Stomach smooth muscle (tissue), 2 donors: ENCODE measurements at regions not wholly inside any gene's neighbourhood (a gene's known extent, or its start where the extent isn't known, plus 50 kb on each side); places are given as distances from the start of the nearest gene placed in this dataset.

Source experiments
- H3K27ac ChIP-seq: one replicate; pipeline ENCODE4 v1.7.0; 2013; ENCODE audit warnings: mild to moderate bottlenecking, low read length, inconsistent platforms
- H3K27me3 ChIP-seq, 2 donors: one replicate each; pipeline ENCODE4 v1.7.0; 2013; ENCODE audit warnings: low read length in 2 of 2; ENCODE audit not compliant: insufficient read depth in 2 of 2, control insufficient read depth in 1 of 2
- H3K36me3 ChIP-seq, 2 donors: one replicate each; pipeline ENCODE4 v1.7.0; 2013; ENCODE audit warnings: low read length in 2 of 2; ENCODE audit not compliant: control insufficient read depth in 2 of 2, insufficient read depth in 2 of 2
- H3K4me1 ChIP-seq: one replicate; pipeline ENCODE4 v1.7.0; 2013; ENCODE audit warnings: low read length; ENCODE audit not compliant: control insufficient read depth, insufficient read depth
- H3K4me3 ChIP-seq, 2 donors: one replicate each; pipeline ENCODE4 v1.7.0; 2013; ENCODE audit warnings: low read length in 2 of 2
- H3K9ac ChIP-seq, 2 donors: one replicate each; pipeline ENCODE4 v1.7.0; 2013; ENCODE audit warnings: low read length in 2 of 2, mild to moderate bottlenecking in 1 of 2
- H3K9me3 ChIP-seq, 2 donors: one replicate each; pipeline ENCODE4 v1.7.0; 2013; ENCODE audit warnings: low read length in 2 of 2; ENCODE audit not compliant: control insufficient read depth in 2 of 2
- donor health status: healthy.
- donor health status: Pancreatic carcinoma.

DNA sequence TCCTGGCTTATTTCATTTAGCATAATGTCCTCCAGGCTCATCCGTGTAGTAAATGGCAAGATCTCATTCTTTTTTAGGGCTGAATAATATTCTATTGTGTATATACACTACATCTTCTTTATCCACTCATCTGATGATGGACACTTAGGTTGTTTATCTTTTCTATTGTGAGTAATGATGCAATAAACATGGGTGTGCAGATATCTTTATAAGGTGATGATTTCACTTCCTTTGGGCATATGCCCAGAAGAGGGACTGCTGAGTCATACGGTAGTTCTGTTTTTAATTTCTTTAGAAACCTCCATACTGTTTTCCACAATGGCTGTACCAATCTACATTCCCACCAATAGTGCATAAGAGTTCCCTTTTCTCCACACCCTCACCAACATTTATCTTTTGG, 317.6 kb upstream of the CNKSR2 start:
- Histone ChIP-seq H3K27ac (no peak overlapping the region), H3K4me1 (no peaks in the 10 kb centered on the region), H3K27me3 (no peaks in the 10 kb centered on the region), H3K4me3 (no peak overlapping the region), H3K9ac (no peak overlapping the region), H3K36me3 (no peaks in the 10 kb centered on the region), H3K9me3 (peaks cover 0 to 4% of the 10 kb centered on the region in 2 donors)

DNA sequence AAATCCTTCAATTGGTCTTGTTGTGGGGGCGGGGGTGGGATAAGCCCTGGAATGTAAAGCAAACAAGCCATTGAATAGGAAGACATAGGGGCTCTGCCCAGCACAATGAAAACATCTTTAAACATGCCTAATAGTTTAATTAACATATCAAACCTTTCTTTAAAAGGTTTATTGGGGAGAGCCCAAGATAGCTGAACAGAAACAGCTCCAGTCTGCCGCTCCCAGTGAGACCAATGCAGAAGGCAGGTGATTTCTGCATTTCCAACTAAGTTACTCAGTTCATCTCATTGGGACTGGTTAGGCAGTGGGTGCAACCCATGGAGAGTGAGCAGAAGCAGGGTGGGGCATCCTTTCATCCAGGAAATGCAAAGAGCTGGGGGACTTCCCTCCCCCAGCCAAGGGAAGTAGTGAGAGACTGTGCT, 327.2 kb upstream of the CNKSR2 start:
- Histone ChIP-seq H3K27ac (no peak overlapping the region), H3K4me1 (no peaks in the 10 kb centered on the region), H3K27me3 (no peaks in the 10 kb centered on the region), H3K4me3 (no peak overlapping the region), H3K36me3 (no peaks in the 10 kb centered on the region), H3K9ac (no peak overlapping the region), H3K9me3 (no peaks in the 10 kb centered on the region)

DNA sequence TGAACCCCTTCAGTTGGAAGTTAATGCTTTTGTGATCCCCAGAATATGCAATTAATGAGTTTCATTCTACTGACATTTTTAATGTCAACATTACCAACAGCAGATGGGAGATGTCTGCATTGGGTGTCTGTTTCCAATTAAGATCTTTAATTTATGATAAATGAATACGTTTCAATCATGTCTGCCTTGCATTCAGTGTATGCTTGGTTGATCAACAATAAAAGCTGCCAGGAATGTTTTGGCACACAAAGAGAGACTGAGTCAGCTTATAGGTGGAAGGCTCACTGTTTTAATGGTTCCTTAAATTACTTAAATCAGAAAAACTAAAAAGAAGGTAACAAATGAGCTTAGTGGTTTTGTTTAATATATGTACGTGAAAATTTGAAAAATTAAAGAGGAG, 359.9 kb upstream of the CNKSR2 start:
- Histone ChIP-seq H3K27ac (no peak overlapping the region), H3K36me3 (no peaks in the 10 kb centered on the region), H3K9me3 (no peaks in the 10 kb centered on the region), H3K9ac (no peak overlapping the region), H3K4me1 (no peaks in the 10 kb centered on the region), H3K4me3 (no peak overlapping the region), H3K27me3 (no peaks in the 10 kb centered on the region)

DNA sequence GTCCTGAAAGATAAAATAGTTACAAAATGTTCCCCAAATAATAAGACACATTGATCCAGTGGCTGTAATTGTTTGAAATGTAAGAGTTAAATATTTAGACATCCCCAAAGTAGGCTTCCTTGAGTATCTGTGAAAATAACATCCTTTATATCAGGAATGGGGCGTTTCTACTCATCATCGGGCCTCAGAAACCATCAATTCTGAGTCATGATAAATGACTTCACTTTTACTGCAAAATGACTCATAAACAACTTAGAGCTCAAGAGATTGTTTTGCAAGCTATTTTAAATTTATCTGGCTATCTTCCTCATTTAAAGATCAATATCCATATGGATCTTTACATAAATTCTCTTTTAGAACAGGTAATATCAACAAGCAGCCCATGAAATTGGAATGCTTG, 369.4 kb upstream of the CNKSR2 start:
- no peaks in the 10 kb centered on the region for H3K9me3 ChIP-seq
- no peaks in the 10 kb centered on the region for H3K36me3 ChIP-seq
- no peak overlapping the region for H3K27ac ChIP-seq

DNA sequence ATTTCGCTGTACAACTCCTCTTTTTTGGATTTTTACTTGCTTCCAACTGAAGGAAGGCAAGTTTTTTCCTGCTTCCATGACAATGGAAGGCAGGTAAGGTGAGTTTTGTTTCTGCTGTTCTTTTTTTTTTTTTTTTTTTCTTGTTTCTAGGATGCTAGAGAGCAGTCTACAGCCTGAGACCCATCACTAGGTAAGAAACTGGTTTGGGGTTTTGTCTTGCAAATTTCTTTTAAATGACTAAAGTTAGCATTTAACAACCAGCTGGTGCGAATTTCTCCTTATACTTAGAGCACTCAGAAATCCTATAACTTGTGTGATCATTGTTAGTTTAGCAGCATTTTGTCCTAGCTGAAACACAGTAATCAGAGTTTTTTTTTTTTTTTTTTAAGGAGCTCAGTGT, 378.4 kb upstream of the CNKSR2 start:
- no peaks in the 10 kb centered on the region for H3K4me1 ChIP-seq
- H3K4me3 ChIP-seq, result no peak overlapping the region

More for the DNA sequence above, 369.4 kb upstream of the CNKSR2 start:
- H3K9ac ChIP-seq, result no peak overlapping the region
- H3K4me3 ChIP-seq, result no peak overlapping the region
- no peaks in the 10 kb centered on the region for H3K27me3 ChIP-seq
- no peaks in the 10 kb centered on the region for H3K4me1 ChIP-seq

DNA sequence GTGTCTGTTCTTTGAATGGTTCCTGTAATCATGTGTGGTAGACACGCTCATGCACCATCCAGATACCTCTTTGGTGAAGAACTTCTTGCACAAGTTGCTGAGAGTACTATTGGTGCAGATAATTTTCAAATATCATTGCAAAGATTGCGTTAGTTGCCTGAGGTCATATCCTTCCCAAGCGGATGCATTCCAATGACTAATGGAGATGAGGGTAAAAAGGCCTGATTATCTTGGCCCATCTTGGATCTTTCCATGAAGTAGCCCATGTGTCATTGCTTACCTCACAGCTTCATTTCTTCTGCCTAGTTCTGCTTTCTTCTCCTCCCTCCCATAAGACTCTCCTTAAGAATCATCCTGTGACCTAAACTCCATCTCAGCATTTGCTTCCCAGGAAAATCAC, 384.9 kb upstream of the CNKSR2 start:
- Histone ChIP-seq H3K9me3 (no peaks in the 10 kb centered on the region), H3K9ac (no peak overlapping the region), H3K27ac (no peak overlapping the region), H3K4me1 (no peaks in the 10 kb centered on the region), H3K4me3 (no peak overlapping the region), H3K27me3 (no peaks in the 10 kb centered on the region), H3K36me3 (no peaks in the 10 kb centered on the region)

More for the DNA sequence above, 378.4 kb upstream of the CNKSR2 start:
- no peak overlapping the region for H3K9ac ChIP-seq
- no peaks in the 10 kb centered on the region for H3K27me3 ChIP-seq
- no peaks in the 10 kb centered on the region for H3K36me3 ChIP-seq
- no peak overlapping the region for H3K27ac ChIP-seq
- H3K9me3 ChIP-seq, result no peaks in the 10 kb centered on the region

DNA sequence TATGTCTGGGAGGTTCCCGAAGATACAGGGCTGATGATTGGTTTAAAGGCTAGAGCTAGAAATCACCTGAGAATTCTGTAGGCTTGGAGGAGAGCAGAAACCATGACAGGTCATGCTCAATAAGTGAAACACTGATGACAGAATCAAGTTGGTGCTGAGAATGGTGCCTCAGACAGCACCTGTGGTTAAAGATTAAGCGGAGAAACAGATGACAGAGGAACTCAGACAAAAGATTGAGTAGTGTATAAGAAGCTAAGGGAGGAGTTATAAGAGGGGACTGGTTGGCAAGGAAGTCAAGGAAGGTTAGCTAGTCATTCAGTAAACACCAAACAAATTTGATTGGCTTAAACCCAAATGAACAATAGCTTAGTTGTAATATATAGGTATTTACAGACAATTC, 385.4 kb upstream of the CNKSR2 start:
- Histone ChIP-seq H3K27me3 (no peaks in the 10 kb centered on the region), H3K27ac (no peak overlapping the region), H3K4me3 (no peak overlapping the region), H3K4me1 (no peaks in the 10 kb centered on the region), H3K36me3 (no peaks in the 10 kb centered on the region), H3K9ac (no peak overlapping the region), H3K9me3 (no peaks in the 10 kb centered on the region)

DNA sequence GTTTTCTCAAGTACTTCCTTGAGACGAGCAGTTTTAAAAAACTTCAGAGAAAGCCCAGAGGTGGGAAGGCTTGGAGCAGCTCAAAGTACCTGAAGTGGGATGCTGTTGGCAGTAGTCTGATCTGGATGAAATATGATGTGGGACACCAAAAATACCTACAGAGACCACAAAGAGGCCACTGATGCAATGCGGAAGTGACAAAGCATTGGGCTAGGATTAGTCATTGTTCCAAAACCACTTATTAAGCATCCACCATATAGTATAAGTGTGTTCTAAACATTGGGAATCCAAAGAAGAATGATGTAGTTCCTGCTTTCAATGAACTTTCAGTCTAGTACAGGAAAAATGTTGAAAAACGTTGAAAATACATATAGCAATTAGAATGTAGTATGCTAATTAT, 386.1 kb upstream of the CNKSR2 start:
- no peak overlapping the region for H3K27ac ChIP-seq
- no peak overlapping the region for H3K4me3 ChIP-seq
- no peaks in the 10 kb centered on the region for H3K27me3 ChIP-seq
- no peaks in the 10 kb centered on the region for H3K36me3 ChIP-seq
- no peak overlapping the region for H3K9ac ChIP-seq
- H3K9me3 ChIP-seq, result no peaks in the 10 kb centered on the region
- no peaks in the 10 kb centered on the region for H3K4me1 ChIP-seq

DNA sequence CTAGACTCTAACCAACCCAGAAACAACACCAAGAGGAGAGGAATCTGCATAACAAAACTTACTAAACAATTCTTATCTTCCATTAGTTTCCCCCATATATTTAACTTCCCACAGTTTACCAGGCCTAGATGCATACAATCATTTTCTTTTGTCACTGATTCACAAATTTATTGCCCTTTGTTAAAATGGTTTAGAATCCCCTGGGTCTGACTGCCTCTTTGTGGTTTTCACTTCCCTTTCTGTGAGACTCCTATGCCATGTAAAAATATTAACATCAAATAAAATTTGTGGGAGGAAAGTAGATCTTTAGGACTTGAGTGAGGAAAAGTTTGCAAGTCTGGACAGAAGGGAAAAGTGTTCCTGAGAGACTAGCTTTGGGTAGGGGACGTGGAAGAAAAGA, 393.8 kb upstream of the CNKSR2 start:
- no peaks in the 10 kb centered on the region for H3K27me3 ChIP-seq
- no peak overlapping the region for H3K9ac ChIP-seq
- H3K4me3 ChIP-seq, result no peak overlapping the region
- no peaks in the 10 kb centered on the region for H3K9me3 ChIP-seq
- H3K27ac ChIP-seq, result no peak overlapping the region
- no peaks in the 10 kb centered on the region for H3K36me3 ChIP-seq
- H3K4me1 ChIP-seq, result no peaks in the 10 kb centered on the region

DNA sequence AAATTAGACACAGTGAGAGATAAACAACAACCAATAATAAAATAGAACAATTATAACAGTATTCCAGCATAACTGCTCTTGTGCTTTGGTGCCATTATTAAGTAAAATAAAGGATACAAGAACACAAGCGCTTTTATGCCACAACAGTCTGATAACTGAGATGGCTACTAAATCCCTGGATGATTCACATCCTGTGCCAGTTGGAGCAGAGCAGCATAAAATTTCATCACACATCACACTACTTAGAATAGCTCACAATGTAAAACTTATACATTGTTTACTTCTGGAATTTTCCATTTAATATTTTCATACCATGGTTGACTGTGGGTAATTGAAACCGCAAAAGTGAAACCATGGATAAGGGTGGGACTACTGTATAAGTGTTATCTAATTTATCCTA, 399.9 kb upstream of the CNKSR2 start:
- no peak overlapping the region for H3K27ac ChIP-seq
- no peaks in the 10 kb centered on the region for H3K4me1 ChIP-seq
- no peaks in the 10 kb centered on the region for H3K36me3 ChIP-seq
- no peaks in the 10 kb centered on the region for H3K27me3 ChIP-seq
- no peak overlapping the region for H3K9ac ChIP-seq
- H3K4me3 ChIP-seq, result no peak overlapping the region
- no peaks in the 10 kb centered on the region for H3K9me3 ChIP-seq

DNA sequence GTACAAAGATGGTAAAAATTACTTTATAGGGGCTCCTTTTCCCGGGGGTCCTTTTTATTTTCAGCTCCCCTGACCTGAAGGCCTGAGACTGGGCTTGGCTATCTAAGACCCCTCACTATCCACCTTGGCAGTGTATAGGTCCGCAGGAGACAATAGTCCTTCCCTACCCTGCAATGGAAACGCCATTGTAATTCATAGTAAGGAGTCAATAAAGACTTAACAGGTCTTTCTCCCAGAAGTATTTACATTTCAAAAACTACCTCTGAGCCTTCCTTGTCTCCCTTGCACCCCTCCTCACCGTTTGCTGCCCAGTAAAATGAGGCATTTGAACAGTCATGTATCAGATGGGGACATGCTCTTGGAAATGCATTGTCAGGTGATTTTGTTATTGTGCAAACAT, 401.2 kb upstream of the CNKSR2 start:
- peaks cover 0 to 2% of the 10 kb centered on the region in 2 donors for H3K9me3 ChIP-seq
- H3K27me3 ChIP-seq, result no peaks in the 10 kb centered on the region
- H3K4me3 ChIP-seq, result no peak overlapping the region
- no peaks in the 10 kb centered on the region for H3K36me3 ChIP-seq
- no peak overlapping the region for H3K27ac ChIP-seq
- H3K9ac ChIP-seq, result no peak overlapping the region
- no peaks in the 10 kb centered on the region for H3K4me1 ChIP-seq

DNA sequence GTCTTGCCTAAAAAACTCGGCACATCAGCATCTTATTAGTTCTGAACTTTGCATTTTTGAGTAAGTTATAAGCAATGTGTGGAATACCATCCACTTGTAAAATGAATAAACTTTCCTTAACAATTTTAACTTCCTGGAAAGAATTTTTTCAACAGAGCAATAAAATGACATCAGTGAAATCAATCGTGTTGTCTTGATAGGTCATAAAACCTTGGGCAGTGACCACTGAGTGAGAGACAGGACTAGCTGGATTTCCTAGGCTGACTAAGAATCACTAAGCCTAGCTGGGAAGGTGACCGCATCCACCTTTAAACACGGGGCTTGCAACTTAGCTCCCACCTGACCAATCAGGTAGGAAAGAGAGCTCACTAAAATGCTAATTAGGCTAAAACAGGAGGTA, 403.0 kb upstream of the CNKSR2 start:
- Histone ChIP-seq H3K27ac (no peak overlapping the region), H3K4me3 (no peak overlapping the region), H3K27me3 (no peaks in the 10 kb centered on the region), H3K9ac (no peak overlapping the region), H3K36me3 (no peaks in the 10 kb centered on the region), H3K4me1 (no peaks in the 10 kb centered on the region), H3K9me3 (peaks cover 0 to 2% of the 10 kb centered on the region in 2 donors)
